Upper lobe of left lung (tissue), 6 donors: ENCODE measurements at regions not wholly inside any gene's neighbourhood (a gene's known extent, or its start where the extent isn't known, plus 50 kb on each side); places are given as distances from the start of the nearest gene placed in this dataset.

Experiments
- ATAC-seq, 2 donors: fragments of 200-7000 bp; cut with Tn5 transposase; one replicate each; pipeline ENCODE4 v1.9.1; 2022; ENCODE audit warnings: mild to moderate bottlenecking in 2 of 2, moderate library complexity in 2 of 2; ENCODE audit not compliant: low FRiP score in 2 of 2
- DNase-seq, 2 donors: peaks; one replicate each; pipeline ENCODE4 v3.0.0-alpha.2; 2019 to 2020
- H3K27ac ChIP-seq, 4 donors: fragments of 200-600 bp; sonication (generic); one replicate each; pipeline ENCODE4 v1.5.1; 2016 to 2019
- H3K27me3 ChIP-seq, 4 donors: fragments of 200-600 bp; sonication (generic); one replicate each; pipeline ENCODE4 v1.5.1; 2017 to 2019
- H3K36me3 ChIP-seq, 4 donors: fragments of 200-600 bp; sonication (generic); one replicate each; pipeline ENCODE4 v1.5.1; 2016 to 2019
- H3K4me1 ChIP-seq, 4 donors: fragments of 200-600 bp; sonication (generic); one replicate each; pipeline ENCODE4 v1.5.1; 2018 to 2019
- H3K4me3 ChIP-seq, 4 donors: fragments of 200-600 bp; sonication (generic); one replicate each; pipeline ENCODE4 v1.5.1; 2017 to 2019; ENCODE audit warnings: mild to moderate bottlenecking in 2 of 4, moderate library complexity in 1 of 4
- H3K9me3 ChIP-seq, 4 donors: fragments of 200-600 bp; sonication (generic); one replicate each; pipeline ENCODE4 v1.5.1; 2018 to 2019
- CTCF ChIP-seq, 6 experiments: fragments of 450-650 bp in 4 of 6; fragments of 200-600 bp in 2 of 6; sonication (generic) in 2 of 6; IDR thresholded peaks; one replicate each; pipeline ENCODE4 v1.5.1; 2016 to 2019; ENCODE audit warnings: antibody characterized with exemption in 6 of 6
- EP300 ChIP-seq, 4 donors: sonication (generic); formaldehyde crosslinking; IDR thresholded peaks; one replicate each; pipeline ENCODE4 v1.5.1; 2017; ENCODE audit warnings: antibody characterized with exemption in 4 of 4, control low read depth in 2 of 4
- POLR2A ChIP-seq, 4 donors: fragments of 450-650 bp; IDR thresholded peaks; one replicate each; pipeline ENCODE4 v1.5.1; 2016 to 2017; ENCODE audit warnings: antibody characterized with exemption in 4 of 4, mild to moderate bottlenecking in 2 of 4
- POLR2AphosphoS5 ChIP-seq, 2 donors: sonication (generic); formaldehyde crosslinking; IDR thresholded peaks; one replicate each; pipeline ENCODE4 v1.5.1; 2017; ENCODE audit warnings: antibody characterized with exemption in 2 of 2
- WGBS, 2 donors: methylation state at CpG; one replicate each; pipeline ENCODE4 v1.1.5; 2017 to 2018; 5-methylcytosine and 5-hydroxymethylcytosine counted together
- donor health status: DM: no; HTN: no; CAD: no; lungs with moderate emphysema.
- donor health status: DM: no; HTN: yes; CAD: no; lungs with severe emphysema.

- Histone ChIP-seq H3K9me3 (no peaks in the 10 kb centered on the region), H3K27ac (no peak overlapping the region), H3K4me3 (no peak overlapping the region), H3K36me3 (no peaks in the 10 kb centered on the region), H3K4me1 (no peaks in the 10 kb centered on the region), H3K27me3 (no peaks in the 10 kb centered on the region)
- 86 to 91% methylated on average over 3 of the region's 3 CpGs for WGBS, 2 donors
- no peak for TF ChIP-seq EP300 (IDR thresholded peaks at IDR 0.05)
- no peak for TF ChIP-seq CTCF (IDR thresholded peaks at IDR 0.05)
- no peak for TF ChIP-seq POLR2AphosphoS5 (IDR thresholded peaks at IDR 0.05)
- TF ChIP-seq POLR2A (IDR thresholded peaks at IDR 0.05) = no peak
- DNase-seq (no peak), ATAC-seq (no peak)
These were observed 691.3 kb downstream of the SORCS1 start for GRCh38 chr10:106473129-106473685.

- H3K27ac ChIP-seq = no peak overlapping the region
- DNase-seq (no peak), ATAC-seq (no peak)
- H3K36me3 ChIP-seq = no peaks in the 10 kb centered on the region
- no peaks in the 10 kb centered on the region for H3K9me3 ChIP-seq
- H3K4me3 ChIP-seq = no peak overlapping the region
- WGBS, 2 donors = 88 to 100% methylated on average over 1 to 6 of the region's 6 CpGs
- TF ChIP-seq EP300 (IDR thresholded peaks at IDR 0.05) (no peak), POLR2AphosphoS5 (IDR thresholded peaks at IDR 0.05) (no peak), CTCF (IDR thresholded peaks at IDR 0.05) (no peak), POLR2A (IDR thresholded peaks at IDR 0.05) (no peak)
- H3K4me1 ChIP-seq = no peaks in the 10 kb centered on the region
- no peaks in the 10 kb centered on the region for H3K27me3 ChIP-seq
These were observed 697.0 kb downstream of the SORCS1 start for GRCh38 chr10:106467506-106467905.

- no peak for DNase-seq
- no peak for ATAC-seq
- 81 to 85% methylated on average over 3 of the region's 3 CpGs for WGBS, 2 donors
- H3K4me1 ChIP-seq = no peaks in the 10 kb centered on the region
- no peak overlapping the region for H3K27ac ChIP-seq
- H3K27me3 ChIP-seq = no peaks in the 10 kb centered on the region
- H3K36me3 ChIP-seq = no peaks in the 10 kb centered on the region
- no peaks in the 10 kb centered on the region for H3K9me3 ChIP-seq
- H3K4me3 ChIP-seq = no peak overlapping the region
- TF ChIP-seq EP300 (IDR thresholded peaks at IDR 0.05) = no peak
- no peak for TF ChIP-seq POLR2AphosphoS5 (IDR thresholded peaks at IDR 0.05)
- no peak for TF ChIP-seq CTCF (IDR thresholded peaks at IDR 0.05)
- TF ChIP-seq POLR2A (IDR thresholded peaks at IDR 0.05) = no peak
These were observed 707.0 kb downstream of the SORCS1 start for GRCh38 chr10:106457522-106457921.

DNA sequence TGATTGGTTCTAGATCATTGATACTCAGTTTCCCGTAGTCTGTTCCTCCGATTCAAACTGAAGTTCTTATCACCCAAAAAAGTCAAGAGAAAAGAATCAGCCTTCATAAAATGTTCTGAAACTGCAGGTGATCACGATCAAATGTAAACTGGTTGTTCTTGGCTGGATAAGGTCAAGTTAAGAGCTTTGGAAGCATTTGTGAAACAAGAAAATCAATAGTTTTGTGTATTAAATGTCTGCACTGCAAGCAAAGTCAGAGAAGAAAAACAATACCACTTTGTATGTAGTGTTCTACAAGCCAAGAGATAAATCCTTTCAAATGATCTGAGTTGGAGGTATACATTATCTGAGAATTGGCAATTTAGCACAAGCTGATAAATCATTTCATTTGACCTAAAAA lies 710.3 kb downstream of the SORCS1 start:
- no peaks in the 10 kb centered on the region for H3K27me3 ChIP-seq

More for the DNA sequence above, 710.3 kb downstream of the SORCS1 start:
- Histone ChIP-seq H3K4me3 (no peak overlapping the region), H3K4me1 (no peaks in the 10 kb centered on the region), H3K36me3 (no peaks in the 10 kb centered on the region), H3K9me3 (no peaks in the 10 kb centered on the region), H3K27ac (no peak overlapping the region)
- no peak for TF ChIP-seq CTCF (IDR thresholded peaks at IDR 0.05)
- no peak for TF ChIP-seq POLR2AphosphoS5 (IDR thresholded peaks at IDR 0.05)
- no peak for TF ChIP-seq EP300 (IDR thresholded peaks at IDR 0.05)
- TF ChIP-seq POLR2A (IDR thresholded peaks at IDR 0.05) = no peak
- WGBS, 2 donors = 82 to 88% methylated on average over 3 of the region's 3 CpGs
- DNase-seq (no peak), ATAC-seq (no peak)
